Subcutaneous abdominal adipose tissue (tissue), 5 donors: ENCODE measurements at regions not wholly inside any gene's neighbourhood (a gene's known extent, or its start where the extent isn't known, plus 50 kb on each side); places are given as distances from the start of the nearest gene placed in this dataset.
"Not testable (repeated sequence)": the region's sequence is repeated elsewhere in the genome, so short reads cannot be mapped to it uniquely, and the experiment has no call there.

Source experiments
- H3K27ac ChIP-seq: one replicate; pipeline ENCODE4 v1.7.0; 2013; ENCODE audit warnings: low read depth, mild to moderate bottlenecking, inconsistent platforms, low read length, moderate library complexity
- H3K27me3 ChIP-seq, 5 donors: one replicate each; pipeline ENCODE4 v1.7.0; 2013; ENCODE audit warnings: low read length in 5 of 5, inconsistent platforms in 1 of 5; ENCODE audit not compliant: control insufficient read depth in 5 of 5, insufficient read depth in 4 of 5
- H3K36me3 ChIP-seq, 5 donors: one replicate each; pipeline ENCODE4 v1.7.0; 2013; ENCODE audit warnings: low read length in 5 of 5; ENCODE audit not compliant: control insufficient read depth in 5 of 5, insufficient read depth in 5 of 5
- H3K4me1 ChIP-seq, 5 donors: one replicate each; pipeline ENCODE4 v1.7.0; 2013; ENCODE audit warnings: low read length in 5 of 5, mild to moderate bottlenecking in 3 of 5, moderate library complexity in 1 of 5; ENCODE audit not compliant: control insufficient read depth in 5 of 5, insufficient read depth in 5 of 5
- H3K4me3 ChIP-seq, 5 donors: one replicate each; pipeline ENCODE4 v1.7.0; 2013; ENCODE audit warnings: low read length in 5 of 5, low read depth in 1 of 5
- H3K9ac ChIP-seq, 5 donors: one replicate each; pipeline ENCODE4 v1.7.0; 2013; ENCODE audit warnings: low read length in 5 of 5, mild to moderate bottlenecking in 4 of 5, moderate library complexity in 3 of 5
- H3K9me3 ChIP-seq, 5 donors: one replicate each; pipeline ENCODE4 v1.7.0; 2013; ENCODE audit warnings: low read length in 5 of 5; ENCODE audit not compliant: control insufficient read depth in 5 of 5
- donor health status: healthy.
- donor health status: healthy.
- donor health status: healthy.
- donor health status: healthy.
- donor health status: healthy.

GRCh38 chr7:114190387-114190786, 224.2 kb upstream of the FOXP2 start:
- Histone ChIP-seq H3K27ac (no peak overlapping the region), H3K36me3 (no peaks in the 10 kb centered on the region), H3K4me1 (no peaks in the 10 kb centered on the region), H3K9me3 (no peaks in the 10 kb centered on the region), H3K9ac (no peak overlapping the region), H3K27me3 (no peaks in the 10 kb centered on the region), H3K4me3 (no peak overlapping the region)

- Histone ChIP-seq H3K9me3 (no peaks in the 10 kb centered on the region), H3K36me3 (no peaks in the 10 kb centered on the region), H3K27ac (no peak overlapping the region), H3K9ac (no peak overlapping the region), H3K27me3 (no peaks in the 10 kb centered on the region), H3K4me3 (no peak overlapping the region), H3K4me1 (peaks cover 0 to 12% (median 0%) of the 10 kb centered on the region in 5 donors)
Observed at GRCh38 chr7:114183311-114184088, 231.1 kb upstream of the FOXP2 start.

GRCh38 chr7:114182837-114183236, 231.8 kb upstream of the FOXP2 start:
- Histone ChIP-seq H3K27ac (no peak overlapping the region), H3K9me3 (no peaks in the 10 kb centered on the region), H3K36me3 (no peaks in the 10 kb centered on the region), H3K4me1 (peaks cover 0 to 12% (median 0%) of the 10 kb centered on the region in 5 donors), H3K9ac (no peak overlapping the region), H3K4me3 (no peak overlapping the region), H3K27me3 (no peaks in the 10 kb centered on the region)

GRCh38 chr7:114181280-114181679, 233.3 kb upstream of the FOXP2 start:
- H3K36me3 ChIP-seq: peaks cover 0 to 4% (median 0%) of the 10 kb centered on the region in 5 donors
- H3K4me3 ChIP-seq: no peak overlapping the region
- no peak overlapping the region for H3K9ac ChIP-seq
- no peak overlapping the region for H3K27ac ChIP-seq
- no peaks in the 10 kb centered on the region for H3K27me3 ChIP-seq
- H3K9me3 ChIP-seq: no peaks in the 10 kb centered on the region
- peaks cover 0 to 12% (median 0%) of the 10 kb centered on the region in 5 donors for H3K4me1 ChIP-seq

- H3K4me1 ChIP-seq: peaks cover 0 to 12% (median 0%) of the 10 kb centered on the region in 5 donors
- no peak overlapping the region for H3K27ac ChIP-seq
Observed at GRCh38 chr7:114180556-114181266, 233.9 kb upstream of the FOXP2 start.

GRCh38 chr7:114175125-114175524, 239.5 kb upstream of the FOXP2 start:
- no peak overlapping the region for H3K4me3 ChIP-seq
- H3K9me3 ChIP-seq: no peaks in the 10 kb centered on the region
- H3K4me1 ChIP-seq: no peaks in the 10 kb centered on the region
- H3K27me3 ChIP-seq: no peaks in the 10 kb centered on the region
- no peak overlapping the region for H3K9ac ChIP-seq
- no peak overlapping the region for H3K27ac ChIP-seq
- H3K36me3 ChIP-seq: peaks cover 0 to 7% (median 0%) of the 10 kb centered on the region in 5 donors

More at GRCh38 chr7:114180556-114181266, 233.9 kb upstream of the FOXP2 start:
- H3K4me3 ChIP-seq: no peak overlapping the region
- no peaks in the 10 kb centered on the region for H3K9me3 ChIP-seq
- no peaks in the 10 kb centered on the region for H3K27me3 ChIP-seq
- H3K36me3 ChIP-seq: peaks cover 0 to 4% (median 0%) of the 10 kb centered on the region in 5 donors
- no peak overlapping the region for H3K9ac ChIP-seq

GRCh38 chr7:114173170-114173890, 241.3 kb upstream of the FOXP2 start:
- no peak overlapping the region for H3K27ac ChIP-seq
- no peak overlapping the region for H3K9ac ChIP-seq
- H3K4me3 ChIP-seq: no peak overlapping the region
- H3K4me1 ChIP-seq: no peaks in the 10 kb centered on the region
- no peaks in the 10 kb centered on the region for H3K27me3 ChIP-seq
- H3K9me3 ChIP-seq: no peaks in the 10 kb centered on the region
- peaks cover 0 to 7% (median 0%) of the 10 kb centered on the region in 5 donors for H3K36me3 ChIP-seq

- H3K9me3 ChIP-seq, H3K27me3 ChIP-seq, H3K4me1 ChIP-seq, H3K36me3 ChIP-seq, H3K4me3 ChIP-seq, H3K27ac ChIP-seq, H3K9ac ChIP-seq: not testable (repeated sequence)
Observed at GRCh38 chr7:114169389-114169788, 245.2 kb upstream of the FOXP2 start.

GRCh38 chr7:114160925-114161324, 242.1 kb upstream of the PPP1R3A start:
- no peak overlapping the region for H3K9ac ChIP-seq
- H3K4me1 ChIP-seq: peaks cover 0 to under 1% (median 0%) of the 10 kb centered on the region in 5 donors
- H3K27ac ChIP-seq: no peak overlapping the region
- H3K36me3 ChIP-seq: peaks cover 0 to 2% (median 0%) of the 10 kb centered on the region in 5 donors
- H3K4me3 ChIP-seq: no peak overlapping the region
- H3K27me3 ChIP-seq: no peaks in the 10 kb centered on the region
- H3K9me3 ChIP-seq: no peaks in the 10 kb centered on the region

- no peak overlapping the region for H3K9ac ChIP-seq
- H3K4me1 ChIP-seq: peaks cover 0 to 3% (median 0%) of the 10 kb centered on the region in 5 donors
- no peak overlapping the region for H3K27ac ChIP-seq
- H3K4me3 ChIP-seq: no peak overlapping the region
- H3K9me3 ChIP-seq: no peaks in the 10 kb centered on the region
- H3K27me3 ChIP-seq: no peaks in the 10 kb centered on the region
- no peaks in the 10 kb centered on the region for H3K36me3 ChIP-seq
Observed at GRCh38 chr7:114158854-114159253, 240.0 kb upstream of the PPP1R3A start.
